ENCODE measurements at regions not wholly inside any gene's neighbourhood (a gene's known extent, or its start where the extent isn't known, plus 50 kb on each side); places are given as distances from the start of the nearest gene placed in this dataset.
"Not testable (repeated sequence)": the region's sequence is repeated elsewhere in the genome, so short reads cannot be mapped to it uniquely, and the experiment has no call there.

DNA sequence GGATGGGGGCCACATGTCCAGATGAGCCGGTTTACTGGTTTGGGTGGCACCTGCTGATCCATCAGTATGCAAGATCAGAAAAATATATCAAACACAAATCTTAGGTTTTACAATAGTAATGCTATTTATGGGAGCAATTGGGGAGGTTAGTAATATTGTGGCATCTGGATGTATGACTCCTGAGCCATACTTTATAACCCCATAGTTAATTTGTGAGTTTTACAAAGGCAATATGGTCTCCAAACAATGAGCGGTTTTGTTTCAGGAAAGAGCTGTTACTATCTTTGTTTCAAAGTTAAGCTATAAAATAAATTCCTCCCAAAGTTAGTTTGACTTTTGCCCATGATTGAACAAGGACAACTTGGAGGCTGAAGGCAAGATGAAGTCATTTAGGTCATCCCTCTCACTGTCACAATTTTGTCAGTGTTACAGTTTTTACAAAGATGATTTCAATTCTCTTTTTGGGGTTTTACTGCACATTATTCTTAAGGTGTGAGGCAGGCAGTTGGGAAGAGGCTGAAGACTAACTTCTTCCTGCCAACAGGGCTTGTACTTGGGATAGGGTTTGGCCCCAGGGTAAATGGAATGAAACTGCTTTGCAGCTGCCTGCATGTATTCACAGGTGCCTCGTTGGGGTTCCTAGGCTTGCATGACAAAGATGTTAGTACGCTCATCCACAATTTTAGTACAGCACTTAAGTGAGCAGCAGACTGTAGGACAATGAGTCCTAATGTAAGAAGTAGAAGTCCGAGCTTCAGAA is 296.6 kb upstream of the NDN start:
- no peak for DNase-seq

DNA sequence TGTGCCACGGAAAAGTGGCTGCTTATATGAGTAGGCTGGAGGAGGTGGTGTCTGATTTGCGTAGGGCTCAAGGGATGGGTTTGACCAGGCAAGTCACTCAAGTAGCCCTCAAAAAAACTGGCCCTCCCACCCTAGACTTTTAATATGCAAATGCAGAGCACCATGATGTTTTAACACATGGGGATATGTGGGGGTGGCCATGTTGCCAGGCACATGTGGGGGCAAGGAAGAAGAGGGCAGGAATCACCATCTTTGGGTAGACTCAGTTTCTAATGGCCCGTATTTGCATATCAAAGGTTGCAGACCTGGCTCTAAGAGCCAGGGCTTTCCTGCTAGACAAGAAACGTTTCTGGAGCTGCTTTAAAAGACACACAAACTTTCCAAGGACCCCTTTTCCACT is 307.2 kb upstream of the NDN start:
- DNase-seq = no peak

DNA sequence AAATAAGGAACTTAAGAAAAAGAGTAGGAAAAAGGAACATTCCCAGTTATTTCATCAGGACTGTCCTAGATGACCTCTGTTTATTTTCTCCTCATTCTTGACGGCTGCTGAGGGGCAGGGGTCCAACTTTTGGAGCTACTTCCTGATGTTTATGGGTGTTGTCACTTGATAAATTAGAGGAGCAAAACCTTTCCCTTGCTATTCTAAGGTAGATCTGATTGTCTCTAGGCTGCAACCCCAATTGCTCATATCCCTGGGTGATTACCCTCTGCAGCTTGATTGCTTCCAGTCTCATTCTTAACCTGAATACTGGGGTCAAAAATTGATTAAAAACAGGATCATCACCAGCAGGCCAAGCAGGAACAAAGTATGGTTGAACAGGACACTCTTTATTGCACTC is 311.0 kb upstream of the NDN start:
- no peak for DNase-seq

DNA sequence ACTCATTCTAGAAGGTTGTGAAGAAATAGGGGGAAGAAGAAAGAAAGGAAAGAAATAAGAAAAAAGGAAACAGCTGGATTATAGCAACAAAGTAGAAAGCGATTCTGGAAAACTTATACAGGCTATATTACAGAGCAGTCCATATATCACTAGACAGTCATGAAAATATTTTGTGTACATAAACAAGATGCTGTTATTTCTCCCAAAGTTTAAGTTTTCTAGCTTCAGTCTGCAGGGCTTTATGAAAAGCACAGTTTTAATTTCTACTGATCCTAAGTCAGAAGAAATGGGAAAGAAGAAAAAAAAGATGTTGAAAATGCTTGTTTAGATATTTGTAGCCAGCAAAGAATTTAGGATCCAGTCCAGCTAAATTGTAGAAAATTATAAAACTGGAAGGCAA is 321.4 kb upstream of the NDN start:
- no peak for DNase-seq

DNA sequence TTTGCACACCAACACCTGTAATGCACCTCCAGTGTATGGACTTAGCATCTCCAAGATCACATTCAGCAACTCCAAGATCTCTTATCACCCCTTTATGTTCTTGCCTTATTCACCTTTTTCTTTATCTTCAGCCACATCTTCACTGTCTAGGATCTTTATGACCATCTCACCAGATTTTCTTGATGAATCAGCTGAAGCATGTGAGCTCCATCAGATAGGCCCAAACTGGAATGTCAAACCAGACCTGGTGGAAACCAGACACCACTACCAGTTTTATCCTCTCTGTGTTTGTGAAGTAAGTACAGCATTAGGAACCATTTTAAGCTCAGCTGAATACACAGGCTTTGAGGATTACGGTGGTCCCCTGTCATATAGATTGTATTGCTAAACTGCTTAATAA is 330.4 kb upstream of the NDN start:
- no peak for DNase-seq

DNA sequence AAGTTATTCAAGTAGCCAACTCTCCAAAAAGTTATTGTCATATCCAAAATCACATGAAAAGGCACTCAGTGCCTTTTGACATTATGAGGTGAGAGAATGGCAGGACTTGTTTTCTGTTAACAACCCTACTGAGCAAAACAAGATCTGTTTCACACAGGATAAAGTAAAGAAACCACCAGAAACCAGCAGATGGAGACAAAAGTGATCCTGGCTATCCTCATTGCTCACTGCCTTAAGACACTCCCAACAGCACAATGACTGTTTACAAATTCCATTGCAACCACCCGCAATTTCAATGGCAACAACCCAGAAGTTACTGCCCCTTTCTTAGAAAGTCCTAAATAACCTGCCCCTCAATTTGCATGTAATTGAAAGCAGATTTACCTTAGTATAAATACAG is 352.6 kb upstream of the NDN start:
- no peak for DNase-seq

DNA sequence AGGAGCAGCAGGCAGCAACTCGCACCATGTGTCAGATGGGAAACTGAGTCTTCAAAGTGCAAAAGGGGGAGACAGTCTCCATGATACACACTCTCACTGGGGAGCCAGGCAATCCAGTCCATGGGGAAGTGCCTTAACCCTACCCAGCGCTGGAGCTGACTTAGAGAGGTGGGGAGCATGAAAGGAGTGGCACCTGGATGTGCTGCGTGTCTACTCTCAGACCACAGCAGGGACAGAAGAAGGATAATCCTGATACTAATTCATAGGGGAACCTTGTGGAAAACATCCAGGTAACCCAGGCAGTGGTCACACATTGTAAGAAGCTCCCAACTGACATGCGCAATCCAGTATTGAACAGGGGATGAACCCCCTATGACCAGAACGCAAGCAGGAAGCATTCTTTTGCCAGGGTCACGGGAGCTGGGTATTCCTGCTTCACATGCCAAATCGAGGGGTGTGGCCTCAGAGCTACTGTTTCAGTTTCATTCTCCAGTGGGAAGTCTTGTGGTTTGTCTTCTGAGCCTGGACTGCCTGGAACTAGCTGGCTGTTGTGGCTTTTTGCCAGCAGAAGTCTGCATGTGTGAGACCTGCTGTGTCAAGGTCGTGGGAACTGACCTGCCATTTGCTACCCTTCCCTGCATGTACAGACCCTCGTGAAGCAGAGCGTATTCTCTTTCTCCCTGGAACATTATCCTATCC is 367.6 kb upstream of the NDN start:
- no peak for DNase-seq

DNA sequence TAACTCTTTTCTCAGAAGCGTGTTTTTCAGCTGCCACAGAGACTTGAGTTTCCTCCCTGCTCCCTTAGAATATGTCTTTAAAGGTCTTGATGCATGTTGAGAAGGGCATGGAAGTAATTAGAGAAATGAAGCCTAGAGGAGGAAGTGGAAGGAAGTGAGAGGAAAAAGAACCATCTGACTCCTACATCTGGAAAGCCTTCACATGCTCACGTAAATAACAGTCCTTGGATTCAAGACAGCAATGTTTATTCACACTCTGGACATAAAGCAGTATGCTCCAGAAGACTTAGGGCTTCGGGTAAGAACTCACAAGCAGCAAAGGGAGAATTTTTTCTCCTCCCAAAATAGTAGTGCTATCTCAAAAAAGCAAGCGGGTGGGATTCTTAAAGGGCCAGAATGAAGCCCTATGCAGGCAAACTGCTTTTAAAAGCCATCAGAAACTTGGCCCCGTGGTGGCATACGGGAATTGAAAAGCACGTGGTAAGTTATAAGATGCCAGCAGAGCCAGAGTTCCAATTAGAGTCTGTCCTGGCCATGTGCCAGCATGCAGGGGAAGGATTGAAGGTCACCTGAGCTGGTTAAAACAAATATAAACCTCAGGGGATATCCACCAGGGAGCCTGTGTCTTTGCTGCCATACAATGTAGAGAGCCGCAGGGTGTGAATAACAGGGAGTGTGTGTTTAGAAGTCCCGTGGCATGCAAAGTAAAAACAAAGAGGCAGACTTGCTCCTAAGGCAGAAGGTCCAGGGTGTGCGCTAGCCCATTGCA is 380.8 kb upstream of the NDN start:
- DNase-seq = no peak

DNA sequence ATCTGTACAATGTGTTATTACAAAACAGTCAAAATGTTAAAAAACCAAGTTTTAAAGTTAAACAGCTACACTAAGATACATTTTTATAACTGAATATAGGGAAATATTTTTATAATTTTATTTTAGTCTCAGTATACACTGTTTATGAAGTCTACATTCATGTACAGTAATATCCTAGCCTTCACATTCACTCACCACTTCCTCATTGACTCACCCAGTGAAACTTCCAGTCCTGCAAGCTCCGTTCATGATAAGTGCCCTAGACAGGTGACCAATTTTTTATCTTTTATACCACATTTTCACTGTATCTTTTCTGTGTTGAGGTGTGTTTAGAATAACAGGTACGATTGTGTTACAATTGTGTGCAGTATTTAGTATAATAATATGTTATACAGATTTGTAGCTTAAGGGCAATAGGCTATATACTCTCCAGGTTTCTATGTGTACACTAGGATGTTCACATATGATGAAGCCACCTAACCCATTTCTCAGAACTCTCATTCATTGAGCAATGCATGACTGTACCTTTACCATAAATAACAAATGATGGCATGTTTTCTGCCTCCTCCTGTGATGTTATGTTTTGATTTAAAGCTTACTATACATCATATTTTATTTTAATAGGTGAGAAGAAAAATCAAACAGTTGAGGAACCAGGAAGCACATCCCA is 388.4 kb upstream of the NDN start:
- no peak for DNase-seq

DNA sequence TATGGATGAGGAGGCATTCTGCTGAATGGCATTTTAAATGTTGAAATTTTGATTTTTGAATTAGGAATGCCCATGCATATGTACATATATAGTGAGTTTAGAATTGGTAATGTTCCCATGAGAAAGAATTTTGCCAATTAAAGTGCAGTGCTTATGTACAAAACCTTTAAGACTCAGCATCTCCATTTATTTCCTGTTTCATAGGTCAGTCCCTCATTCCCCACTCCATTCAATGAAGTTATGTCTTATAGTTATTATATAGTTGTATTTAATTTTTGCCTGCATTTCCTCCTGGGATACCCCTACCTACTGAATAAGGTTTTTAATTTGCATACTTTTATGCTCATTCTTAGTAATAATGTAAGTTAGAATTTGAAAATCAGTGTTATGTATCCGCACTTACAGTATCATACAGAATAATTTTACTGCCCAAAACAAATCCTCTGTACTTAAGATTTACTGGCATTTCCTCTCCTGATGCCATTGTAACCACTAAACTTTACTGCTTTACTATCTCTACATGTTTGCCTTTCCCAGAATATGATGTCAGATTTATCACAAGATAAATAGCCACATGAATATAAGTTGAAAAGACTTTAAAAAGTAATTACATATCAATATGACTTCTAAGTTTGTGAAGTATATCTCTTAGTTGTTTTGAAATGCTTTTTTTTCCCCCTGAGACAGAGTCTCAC is 389.1 kb upstream of the NDN start:
- DNase-seq = no peak

DNA sequence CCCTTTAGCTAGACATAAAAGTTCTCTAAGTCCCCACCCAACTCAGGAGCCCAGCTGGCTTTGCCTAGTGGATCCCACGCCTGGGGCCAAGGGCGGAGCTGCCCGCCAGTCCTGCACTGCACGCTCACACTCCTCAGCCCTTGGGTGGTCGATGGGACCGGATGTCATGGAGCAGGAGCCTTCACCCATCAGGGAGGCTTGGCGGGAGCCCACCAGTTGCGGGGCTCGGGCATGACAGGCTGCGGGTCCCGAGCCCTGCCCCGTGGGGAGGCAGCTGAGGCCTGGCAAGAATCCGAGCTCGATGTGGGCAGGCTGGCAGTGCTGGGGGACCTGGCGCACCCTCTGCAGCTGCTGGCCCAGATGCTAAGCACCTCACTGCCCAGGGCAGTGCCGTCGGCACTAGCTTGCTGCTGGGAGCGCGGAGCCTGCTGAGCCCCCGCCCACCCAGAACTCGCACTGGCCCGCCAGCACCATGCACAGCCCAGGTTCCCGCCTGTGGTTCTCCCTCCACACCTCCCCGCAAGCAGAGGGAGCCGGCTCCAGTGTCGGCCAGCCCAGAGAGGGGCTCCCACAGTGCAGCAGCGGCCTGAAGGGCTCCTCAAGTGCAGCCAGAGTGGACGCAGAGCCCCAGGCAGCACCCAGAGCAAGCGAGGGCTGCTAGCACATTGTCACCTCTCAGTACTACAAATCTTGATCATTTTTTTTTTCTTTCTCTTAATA is 391.4 kb upstream of the NDN start:
- no peak for DNase-seq

DNA sequence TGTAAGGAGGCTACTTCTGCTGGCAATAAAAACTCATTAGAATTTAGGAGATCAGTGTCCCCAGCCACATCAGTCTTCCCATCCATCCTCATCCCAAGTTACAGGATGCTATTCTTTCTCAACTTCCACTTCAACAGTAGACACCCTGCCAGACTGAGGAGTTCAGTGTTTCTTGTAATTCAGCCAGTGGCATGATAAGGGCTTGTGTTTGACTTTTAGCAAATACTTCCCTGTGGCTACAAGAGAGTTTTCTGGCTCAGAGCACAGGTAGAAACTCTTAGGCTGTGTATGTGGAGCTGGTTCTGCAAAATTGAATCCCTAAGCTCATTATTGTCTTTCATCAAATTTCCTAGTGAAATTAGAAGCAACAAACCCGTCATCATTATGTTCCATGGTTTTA is 401.8 kb upstream of the NDN start:
- DNase-seq = not testable (repeated sequence)

DNA sequence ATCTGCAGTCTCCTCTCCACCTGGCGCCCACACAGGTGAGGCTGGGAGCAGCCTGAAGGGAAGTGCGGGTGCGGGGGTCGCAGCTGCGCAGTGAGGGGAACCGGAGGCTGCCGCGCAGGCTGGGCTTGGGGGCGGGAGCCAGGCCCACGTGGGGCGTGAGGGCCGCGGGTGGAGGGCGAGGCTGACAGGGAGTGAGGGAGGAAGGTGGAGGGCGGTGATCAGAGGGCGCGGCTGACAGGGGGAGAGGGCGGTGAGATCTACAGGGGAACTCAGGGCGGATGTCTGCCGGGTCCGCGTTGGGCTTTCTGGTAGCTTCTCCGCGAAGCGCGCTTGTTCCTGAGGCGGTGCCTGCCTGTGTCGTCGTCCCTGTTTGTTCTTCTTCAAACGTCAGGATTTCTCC is 414.4 kb upstream of the NDN start:
- DNase-seq = not testable (repeated sequence)

DNA sequence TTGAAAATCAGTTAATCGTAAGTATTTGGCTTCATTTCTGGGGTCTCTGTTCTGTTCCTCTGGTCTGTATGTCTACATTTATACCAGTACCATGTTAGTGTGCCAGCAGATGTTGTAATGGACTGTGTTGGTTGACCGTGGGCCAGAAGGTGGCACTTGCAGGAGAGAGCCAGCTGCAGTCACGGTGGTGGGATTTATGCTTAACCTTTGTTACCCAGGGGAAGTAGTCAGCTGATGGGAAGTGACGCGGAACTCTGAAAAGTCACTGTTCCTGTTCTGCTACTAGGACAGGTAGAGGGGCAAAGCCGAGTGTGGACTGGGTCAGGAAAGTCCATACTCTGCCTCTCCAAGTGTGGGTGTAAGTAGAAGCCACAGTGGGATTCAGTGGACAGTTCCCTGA is 420.4 kb upstream of the NDN start:
- not testable (repeated sequence) for DNase-seq

DNA sequence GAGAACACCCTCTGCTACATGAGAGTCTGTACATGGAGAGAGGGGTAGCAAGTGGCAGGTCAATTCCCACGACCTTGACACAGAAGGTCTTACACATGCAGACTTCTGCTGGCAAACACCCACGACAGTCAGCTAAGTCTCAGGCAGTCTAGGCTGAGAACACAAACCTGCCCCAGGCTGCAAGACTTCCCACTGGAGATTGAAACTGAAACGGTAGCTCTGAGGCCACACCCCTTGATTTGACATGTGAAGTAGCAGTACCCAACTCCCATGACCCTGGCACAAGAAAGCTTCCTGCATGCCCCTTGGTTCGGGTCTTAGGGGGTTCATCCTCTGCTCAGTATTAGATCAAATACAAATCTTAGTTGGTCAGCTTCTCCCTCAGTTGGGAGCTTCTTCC is 420.8 kb upstream of the NDN start:
- DNase-seq = not testable (repeated sequence)

DNA sequence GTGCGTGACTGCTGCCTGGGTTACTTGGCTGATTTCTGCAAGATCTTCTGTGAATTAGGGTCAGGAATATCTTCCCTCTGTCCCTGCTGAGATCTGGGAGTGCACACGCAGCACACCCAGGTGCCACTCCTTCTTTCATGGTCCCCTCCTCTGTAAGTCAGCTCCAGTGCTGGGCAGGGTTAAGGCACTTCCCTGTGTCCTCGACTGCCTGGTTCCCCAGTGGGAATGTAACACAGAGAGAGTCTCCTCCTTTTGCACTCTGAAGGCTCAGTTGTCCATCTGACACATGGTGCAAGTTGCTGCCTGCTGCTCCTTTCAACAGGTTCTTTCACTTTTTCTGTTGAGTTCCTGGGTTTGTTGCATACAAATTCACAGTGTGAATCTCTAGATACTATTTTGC is 421.2 kb upstream of the NDN start:
- not testable (repeated sequence) for DNase-seq

DNA sequence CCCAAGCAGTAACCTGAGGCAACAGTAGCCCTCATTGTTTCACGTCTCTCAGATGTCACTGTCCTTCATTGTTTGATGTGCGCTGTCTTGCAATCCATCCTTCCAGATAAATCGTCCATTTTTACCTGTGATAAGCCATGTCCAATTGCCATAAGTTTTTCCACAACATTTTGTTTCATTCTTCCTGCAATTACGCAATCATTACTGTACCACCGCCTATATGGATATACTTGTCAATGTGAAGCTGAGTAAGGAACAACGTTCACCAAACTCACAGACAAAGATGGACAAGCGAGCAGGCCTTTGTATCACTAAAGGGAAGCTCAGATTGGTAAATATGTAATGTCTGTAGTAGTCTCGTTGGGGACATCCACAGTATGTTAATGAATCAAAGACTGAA is 452.5 kb upstream of the NDN start:
- not testable (repeated sequence) for DNase-seq

DNA sequence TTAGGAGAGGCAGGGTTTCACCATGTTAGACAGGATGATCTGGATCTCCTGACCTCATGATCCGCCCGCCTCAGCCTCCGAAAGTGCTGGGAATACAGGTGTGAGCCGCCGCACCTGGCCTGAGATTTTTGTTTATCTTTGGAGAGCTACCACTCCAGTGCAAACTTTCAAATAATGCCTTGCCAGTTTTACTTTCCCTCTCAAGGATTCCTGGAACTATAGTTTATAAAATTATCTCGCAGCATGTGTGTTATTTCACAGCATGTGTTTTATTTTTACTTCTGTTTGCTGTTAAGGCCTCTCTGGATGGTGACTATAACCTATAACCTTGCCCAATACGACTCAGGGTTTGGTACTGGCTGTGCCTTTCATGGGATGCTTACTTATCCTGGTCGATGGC is 458.0 kb upstream of the NDN start:
- not testable (repeated sequence) for DNase-seq

DNA sequence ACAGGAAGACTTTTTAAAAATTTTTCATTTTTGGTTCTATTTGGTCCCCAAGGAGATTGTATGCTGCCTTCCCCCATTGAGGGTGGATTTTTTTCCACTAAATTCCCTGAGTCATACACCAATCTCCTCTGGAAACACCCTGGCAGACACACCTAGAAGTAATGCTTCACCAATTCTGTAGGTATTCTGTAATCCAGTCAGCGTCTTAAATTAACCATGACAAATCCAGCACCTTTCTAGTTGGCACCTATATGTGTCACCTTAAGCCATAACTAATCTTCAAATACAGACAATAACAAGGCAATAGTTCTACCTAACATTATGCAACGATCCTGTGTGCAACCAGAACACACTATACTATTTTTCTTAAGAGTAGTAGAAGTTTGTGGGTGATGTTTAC is 459.1 kb upstream of the NDN start:
- DNase-seq = no peak

DNA sequence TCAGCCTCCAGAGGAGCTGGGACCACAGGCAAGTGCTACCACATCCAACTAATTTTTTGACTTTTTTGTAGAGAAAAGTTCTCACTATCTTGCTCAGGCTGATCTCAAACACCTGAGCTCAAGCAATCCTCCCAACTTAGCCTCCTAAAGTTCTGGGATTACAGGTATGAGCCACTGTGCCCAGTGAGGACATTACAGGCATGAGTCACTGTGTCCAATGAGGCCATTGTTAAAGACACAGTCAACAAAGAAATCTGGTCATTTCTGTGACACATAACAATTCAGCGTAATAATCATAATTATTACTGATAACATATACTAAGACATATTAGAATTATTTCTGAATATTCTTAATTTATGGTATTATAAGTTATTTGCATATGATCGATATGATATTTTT is 463.4 kb upstream of the NDN start:
- DNase-seq = no peak

DNA sequence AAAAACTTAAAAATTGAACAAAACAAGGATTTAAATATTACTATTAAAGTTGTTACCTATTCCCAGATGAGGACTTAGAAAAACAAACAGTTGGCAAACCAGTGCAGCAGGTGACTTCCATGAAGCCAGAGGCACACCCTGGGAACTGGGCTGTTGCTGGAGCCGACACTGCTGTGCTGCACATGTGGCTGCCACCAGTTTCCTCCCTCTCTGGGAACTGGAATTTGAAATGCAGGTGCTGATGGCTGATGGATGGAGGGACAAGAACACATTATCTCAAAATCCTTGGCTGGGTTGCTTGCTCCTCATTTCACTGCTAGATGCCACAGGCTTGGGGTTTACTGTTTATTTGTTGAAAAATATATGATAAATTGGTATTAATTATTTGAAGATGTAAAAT is 471.2 kb upstream of the NDN start:
- not testable (repeated sequence) for DNase-seq

DNA sequence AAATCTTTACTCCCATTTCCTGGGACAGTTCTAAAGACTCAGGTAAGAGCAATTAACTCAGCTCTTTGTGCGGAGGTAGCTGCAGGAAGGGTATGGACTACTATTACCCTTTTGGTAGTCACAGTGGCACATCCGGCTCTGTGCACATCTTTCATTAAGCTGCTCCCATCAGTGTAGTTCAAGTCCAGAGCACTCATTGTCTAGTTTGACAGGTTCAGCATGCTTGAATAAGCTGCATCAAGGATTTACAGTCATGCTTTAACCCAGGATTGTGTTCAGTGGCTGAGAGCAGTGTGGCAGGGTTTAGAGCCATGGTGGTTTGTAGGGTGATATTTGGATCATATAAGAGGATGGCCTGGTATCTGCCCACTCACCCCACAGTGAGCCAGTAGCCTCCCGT is 478.4 kb upstream of the NDN start:
- DNase-seq = not testable (repeated sequence)

Data from NCI-H1436 treated with DMSO at 0.1 percent for 48 hours (cell line).